ENCODE measurements at regions not wholly inside any gene's neighbourhood (a gene's known extent, or its start where the extent isn't known, plus 50 kb on each side); places are given as distances from the start of the nearest gene placed in this dataset.
"Not testable (repeated sequence)": the region's sequence is repeated elsewhere in the genome, so short reads cannot be mapped to it uniquely, and the experiment has no call there.

DNA sequence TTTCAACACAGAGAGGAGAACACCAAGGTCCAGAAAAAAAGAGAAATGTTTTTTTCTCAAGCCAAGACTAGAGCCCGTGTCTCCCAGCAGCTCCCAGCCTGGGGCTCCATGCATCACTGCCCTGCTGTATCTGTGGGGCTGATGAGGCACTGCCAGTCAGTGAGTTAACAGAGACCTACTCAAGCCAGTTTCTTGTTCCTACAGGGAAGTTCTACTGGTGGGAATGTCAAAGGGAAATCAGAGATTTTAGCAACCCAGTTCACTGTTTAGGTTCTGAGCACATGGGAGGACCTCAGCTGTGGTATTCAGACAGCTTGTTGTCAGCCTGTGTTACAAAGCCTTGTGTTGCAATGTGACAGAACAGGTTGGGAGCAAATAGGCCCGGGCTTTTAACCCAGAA lies 234.3 kb downstream of the TLE3 start:
- DNase-seq (ENCODE audit: low read depth) = no peak

GRCh38 chr15:69865369-69865768 lies 232.3 kb downstream of the TLE3 start:
- DNase-seq (ENCODE audit: low read depth) = no peak

GRCh38 chr15:69868756-69869155 lies 229.0 kb downstream of the TLE3 start:
- DNase-seq (ENCODE audit: low read depth) = no peak

GRCh38 chr15:69869291-69869690 lies 228.4 kb downstream of the TLE3 start:
- no peak for DNase-seq (ENCODE audit: low read depth)

DNA sequence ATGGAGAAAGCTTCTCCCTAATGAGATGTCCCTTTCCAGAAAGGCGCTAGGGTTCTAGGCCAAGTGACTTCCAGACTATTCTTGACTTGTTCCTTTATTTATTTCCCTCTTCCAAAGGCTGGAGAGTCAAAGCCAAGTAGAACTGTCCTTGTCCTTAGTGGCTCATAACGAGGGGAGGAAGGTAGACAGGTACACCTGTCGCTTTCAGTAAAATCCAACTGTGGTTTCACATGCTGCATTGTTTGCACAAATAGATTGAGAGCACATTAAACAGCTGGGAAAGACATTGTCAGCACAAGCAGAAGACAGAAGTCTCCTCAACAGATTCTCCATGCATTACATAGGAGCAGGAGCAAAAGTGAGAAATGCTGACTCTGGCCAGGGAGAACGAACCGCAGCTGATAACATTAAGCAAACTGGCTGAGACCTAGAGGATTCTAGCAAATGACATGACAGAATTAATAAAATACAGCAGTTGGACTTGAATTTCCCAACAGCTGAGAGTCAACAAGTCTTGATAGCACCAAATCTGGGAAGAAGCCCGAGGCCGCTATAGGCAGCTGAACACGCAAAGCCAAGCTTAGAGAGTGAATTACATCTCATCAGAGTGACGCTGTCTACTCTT lies 227.7 kb downstream of the TLE3 start:
- DNase-seq (ENCODE audit: low read depth) = no peak

DNA sequence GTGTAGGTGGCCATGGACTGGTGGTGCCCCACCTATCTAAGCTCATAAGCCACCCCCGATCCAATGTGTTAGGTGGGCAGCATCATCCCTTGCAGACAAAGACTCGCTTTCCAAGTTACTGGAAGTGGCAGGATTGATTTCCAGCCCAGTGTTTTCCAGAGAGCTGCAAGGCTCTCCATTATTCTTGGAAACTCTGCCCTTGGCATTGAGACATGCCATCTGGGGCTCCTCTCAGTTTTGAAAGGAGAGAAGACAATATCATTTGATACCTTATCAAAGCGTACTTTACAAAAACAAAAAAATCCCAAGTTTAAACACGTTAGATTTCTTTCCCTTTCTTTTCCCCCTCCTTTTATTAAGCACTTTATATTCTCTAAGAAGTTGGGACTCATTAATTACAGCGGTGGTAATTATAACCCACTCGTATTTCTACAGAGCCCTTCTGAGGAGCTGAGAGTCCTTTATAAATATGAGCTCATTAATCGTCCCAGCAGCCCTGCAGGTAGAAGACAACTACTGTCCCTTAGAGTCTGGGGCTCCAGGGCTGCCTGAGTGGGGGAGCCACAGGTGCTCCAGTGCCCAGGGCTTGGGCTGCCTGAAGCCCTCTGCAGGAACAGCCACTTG lies 226.1 kb downstream of the TLE3 start:
- DNase-seq (ENCODE audit: low read depth) = no peak

- no peak for DNase-seq (ENCODE audit: low read depth)
Observed at GRCh38 chr15:69873807-69874206, 223.9 kb downstream of the TLE3 start.

GRCh38 chr15:69874321-69874720 lies 223.4 kb downstream of the TLE3 start:
- DNase-seq (ENCODE audit: low read depth) = no peak

GRCh38 chr15:69876064-69876940 lies 221.4 kb downstream of the TLE3 start:
- DNase-seq (ENCODE audit: low read depth) = no peak

- DNase-seq (ENCODE audit: low read depth) = not testable (repeated sequence)
Observed at GRCh38 chr15:69879963-69880362, 217.8 kb downstream of the TLE3 start.

GRCh38 chr15:69880571-69881301 lies 217.0 kb downstream of the TLE3 start:
- no peak for DNase-seq (ENCODE audit: low read depth)

DNA sequence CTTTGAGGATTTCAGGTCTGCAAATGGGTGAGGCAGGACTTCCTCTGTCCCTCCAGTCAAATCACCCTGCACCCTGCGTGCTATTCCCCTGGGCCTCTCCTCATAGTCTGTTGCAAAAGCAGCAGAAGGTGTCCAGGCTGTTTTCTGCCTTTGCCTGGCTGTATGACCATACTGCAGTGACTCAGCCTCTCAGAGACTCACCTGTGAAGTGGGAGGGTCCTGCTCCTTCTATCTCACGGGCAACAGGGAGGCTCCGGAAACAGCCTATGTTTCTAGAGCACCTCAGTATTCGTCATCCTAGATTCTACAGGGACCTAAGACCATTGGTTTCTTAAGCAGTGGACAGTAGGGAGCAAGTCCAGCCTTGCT lies 216.4 kb downstream of the TLE3 start:
- no peak for DNase-seq (ENCODE audit: low read depth)

DNA sequence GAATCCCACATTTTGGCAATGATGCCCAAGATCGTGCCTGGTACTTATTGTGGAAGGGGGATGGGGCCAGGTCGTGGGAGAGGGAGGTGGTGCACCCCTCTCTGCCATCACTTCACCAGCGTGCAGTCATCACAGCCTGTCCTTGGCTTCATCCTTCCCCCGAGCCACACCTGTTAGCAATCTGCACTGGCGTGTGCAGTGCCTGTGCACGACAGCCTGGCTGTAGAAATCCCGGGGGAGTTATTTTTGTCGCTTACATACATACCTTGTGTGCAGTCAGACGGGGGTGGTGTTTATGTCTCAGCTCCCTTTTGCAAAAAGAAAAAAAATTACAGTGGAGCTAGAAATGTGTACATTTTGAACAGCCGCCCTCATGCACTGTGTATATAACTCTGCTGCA lies 216.0 kb downstream of the TLE3 start:
- DNase-seq (ENCODE audit: low read depth) = no peak

DNA sequence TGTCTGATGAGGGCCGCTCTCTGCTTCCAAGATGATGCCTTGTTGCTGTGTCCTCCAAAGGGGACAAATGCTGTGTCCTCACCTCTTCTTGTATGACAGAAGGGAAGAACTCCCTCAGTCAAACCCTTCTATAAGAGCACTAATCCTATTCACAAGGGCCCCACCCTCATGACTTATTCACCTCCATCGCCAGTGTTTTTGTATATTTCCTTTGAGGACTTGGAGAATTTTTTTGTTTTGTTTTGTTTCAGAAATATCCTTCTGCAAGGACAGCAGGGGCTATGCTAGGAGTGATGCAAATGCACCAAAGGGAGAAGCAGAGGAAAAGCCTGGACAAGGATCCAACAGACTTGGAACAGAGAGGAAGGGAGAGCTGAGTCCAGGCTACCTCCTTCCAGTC lies 214.4 kb downstream of the TLE3 start:
- DNase-seq (ENCODE audit: low read depth) = no peak

DNA sequence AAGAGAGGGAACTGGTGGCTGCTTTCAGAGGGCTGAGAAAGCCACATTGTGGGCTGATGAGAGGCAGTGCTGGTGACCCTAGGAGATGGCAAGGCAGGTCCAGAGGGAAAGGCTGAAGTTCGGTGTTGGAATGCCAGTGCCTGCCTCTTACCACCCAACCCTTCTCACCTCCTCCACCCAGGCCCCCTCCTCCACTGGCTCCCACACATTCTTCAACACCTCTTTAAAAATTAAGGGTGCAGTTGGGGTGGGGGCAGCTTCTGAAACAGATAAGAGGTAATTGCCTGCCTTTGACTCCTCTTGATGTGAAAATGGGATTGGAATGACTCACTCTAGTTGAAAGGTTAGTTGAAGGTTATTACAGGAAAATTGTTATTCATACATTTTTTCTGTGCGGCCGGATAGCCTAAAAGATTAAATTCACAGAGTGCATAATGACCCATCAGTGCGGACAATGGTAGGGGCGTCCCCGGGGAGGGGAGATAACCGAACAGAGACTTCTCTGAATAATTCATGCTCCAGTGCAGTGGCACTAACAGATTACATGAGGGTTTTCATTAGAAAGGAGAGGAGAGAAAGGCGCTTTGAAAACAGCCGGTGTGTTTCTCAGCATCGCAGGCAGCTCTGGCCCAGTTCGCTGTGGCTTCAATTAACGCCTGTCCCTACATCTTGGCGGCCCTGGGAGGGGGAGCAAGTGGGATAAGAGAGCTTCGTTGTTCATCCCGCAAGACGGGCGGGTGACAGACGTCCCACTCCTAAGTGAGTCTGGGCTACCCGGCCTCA lies 212.4 kb downstream of the TLE3 start:
- no peak for DNase-seq (ENCODE audit: low read depth)

DNA sequence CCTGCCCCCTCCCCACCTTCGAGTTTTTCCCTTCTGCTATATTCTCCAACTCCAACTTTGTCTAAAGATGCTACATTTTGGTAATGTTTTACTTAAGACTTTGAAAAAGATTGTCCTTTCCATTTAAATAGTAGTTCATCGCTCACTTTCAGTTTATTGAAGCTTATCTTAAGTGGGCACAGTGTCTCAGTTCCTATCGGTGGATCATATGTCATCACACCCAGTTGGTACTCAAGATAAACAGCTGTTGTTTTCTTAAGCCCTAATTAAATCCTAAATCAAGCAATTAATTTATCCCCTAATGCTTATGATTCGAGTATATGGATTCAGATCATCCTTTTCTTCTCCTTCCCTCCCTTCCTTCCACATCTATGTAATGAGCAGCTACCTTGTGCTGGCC lies 210.7 kb downstream of the TLE3 start:
- DNase-seq (ENCODE audit: low read depth) = no peak

GRCh38 chr15:69887553-69887952 lies 210.2 kb downstream of the TLE3 start:
- DNase-seq (ENCODE audit: low read depth) = no peak

- no peak for DNase-seq (ENCODE audit: low read depth)
Observed at GRCh38 chr15:69888406-69888805, 209.3 kb downstream of the TLE3 start.

DNA sequence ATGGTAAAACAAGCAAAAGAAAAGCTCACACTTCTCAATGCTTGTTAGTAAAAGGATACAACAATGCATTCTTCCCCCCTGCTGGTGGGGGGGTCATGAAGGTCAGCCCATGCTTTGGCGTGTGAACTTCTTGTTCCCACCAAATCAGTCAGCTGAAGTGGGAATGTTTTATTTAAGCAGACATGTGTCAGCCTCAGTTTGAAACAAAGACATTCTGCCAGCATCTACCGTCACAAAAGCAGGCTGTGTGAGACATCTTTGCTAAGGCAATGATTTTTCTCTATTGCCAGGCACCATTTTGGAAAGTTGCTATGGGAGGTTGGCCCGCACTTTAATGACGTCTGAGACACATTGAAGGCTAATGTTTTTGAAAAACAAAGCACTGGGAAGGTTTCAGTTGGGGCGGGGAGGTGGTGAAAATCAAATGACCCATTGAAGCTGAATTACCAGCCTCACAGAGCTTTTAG lies 206.6 kb downstream of the TLE3 start:
- DNase-seq (ENCODE audit: low read depth) = no peak

DNA sequence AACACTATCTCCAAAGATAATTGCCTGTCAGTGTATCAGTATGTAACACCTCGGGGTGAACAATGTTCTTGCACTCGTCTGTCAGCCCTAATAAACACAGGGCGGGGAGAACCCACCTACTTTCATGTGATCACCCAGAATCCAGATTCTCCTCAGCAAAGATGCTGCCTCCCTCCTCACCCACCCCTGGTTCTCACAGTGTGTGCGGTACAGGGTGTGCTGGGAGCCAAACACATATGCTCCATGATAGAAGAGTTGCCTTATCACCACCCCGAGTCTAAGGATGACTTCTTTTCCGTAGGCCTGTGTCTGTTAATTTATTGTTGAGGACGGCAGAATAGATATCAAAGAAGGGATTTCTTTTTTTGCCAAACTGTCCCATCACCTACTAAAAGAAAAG lies 206.1 kb downstream of the TLE3 start:
- DNase-seq (ENCODE audit: low read depth) = no peak

GRCh38 chr15:69892351-69892750 lies 205.4 kb downstream of the TLE3 start:
- no peak for DNase-seq (ENCODE audit: low read depth)

DNA sequence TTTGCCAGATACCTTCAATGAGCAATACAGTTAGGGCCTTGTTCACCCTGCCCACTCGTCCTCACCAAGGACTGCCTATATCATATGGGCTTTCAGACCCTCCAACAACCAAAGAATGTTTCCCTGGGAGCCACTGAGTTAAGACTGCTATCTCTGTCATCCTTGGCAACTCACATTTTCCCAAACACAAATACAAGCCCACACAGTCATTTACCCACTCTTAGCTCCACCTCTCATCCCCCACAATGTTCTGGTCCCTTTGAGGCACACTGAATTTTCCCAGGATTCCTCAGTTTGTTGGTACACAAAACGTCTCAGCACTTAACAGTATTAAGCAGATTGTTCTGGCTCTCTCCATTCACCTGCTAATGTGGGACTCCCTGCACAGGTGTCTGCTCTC lies 204.6 kb downstream of the TLE3 start:
- no peak for DNase-seq (ENCODE audit: low read depth)
